ENCODE measurements at regions not wholly inside any gene's neighbourhood (a gene's known extent, or its start where the extent isn't known, plus 50 kb on each side); places are given as distances from the start of the nearest gene placed in this dataset.

DNA sequence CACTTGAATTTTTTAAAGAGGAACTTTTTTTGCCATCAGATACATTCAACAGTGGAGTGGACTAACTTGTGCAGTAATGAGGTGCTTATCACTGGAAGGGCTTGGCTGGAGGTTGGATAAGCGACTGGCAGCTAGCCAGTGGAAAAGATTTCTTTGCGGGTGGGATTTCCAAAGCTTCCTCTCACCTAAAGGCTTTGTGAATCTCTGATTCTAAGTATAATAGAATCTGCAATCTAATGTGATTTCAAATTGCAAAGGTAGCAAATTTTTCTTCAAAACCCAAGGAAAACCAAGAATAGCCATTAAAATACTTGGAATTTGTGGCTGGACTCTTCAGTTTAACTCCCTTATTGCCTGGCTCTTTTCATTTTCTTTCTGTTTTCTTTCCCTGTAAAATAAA lies 460.4 kb upstream of the MARCKS start:
- no peak for DNase-seq

- DNase-seq = no peak
These were observed 459.9 kb upstream of the MARCKS start for GRCh38 chr6:113397236-113397635.

DNA sequence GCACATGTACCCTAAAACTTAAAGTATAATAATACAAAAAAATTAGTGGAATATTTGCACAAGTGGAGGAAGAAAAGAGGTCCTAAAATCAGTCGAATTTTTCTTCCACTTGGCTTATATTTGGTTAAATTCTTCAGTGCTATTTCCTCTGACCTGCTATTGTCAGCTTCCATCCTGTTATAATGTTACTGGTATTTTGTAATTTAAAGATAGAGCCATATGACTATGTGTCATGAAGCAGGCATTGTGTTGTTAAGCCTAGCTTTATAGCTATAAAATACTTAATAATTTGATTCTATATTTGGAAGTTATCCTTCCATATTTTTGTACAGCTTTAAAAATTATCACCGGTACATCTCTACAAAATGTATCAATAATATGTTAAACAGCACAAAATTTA lies 455.9 kb upstream of the MARCKS start:
- no peak for DNase-seq

- no peak for DNase-seq
These were observed 454.6 kb upstream of the MARCKS start for GRCh38 chr6:113402544-113402943.

DNA sequence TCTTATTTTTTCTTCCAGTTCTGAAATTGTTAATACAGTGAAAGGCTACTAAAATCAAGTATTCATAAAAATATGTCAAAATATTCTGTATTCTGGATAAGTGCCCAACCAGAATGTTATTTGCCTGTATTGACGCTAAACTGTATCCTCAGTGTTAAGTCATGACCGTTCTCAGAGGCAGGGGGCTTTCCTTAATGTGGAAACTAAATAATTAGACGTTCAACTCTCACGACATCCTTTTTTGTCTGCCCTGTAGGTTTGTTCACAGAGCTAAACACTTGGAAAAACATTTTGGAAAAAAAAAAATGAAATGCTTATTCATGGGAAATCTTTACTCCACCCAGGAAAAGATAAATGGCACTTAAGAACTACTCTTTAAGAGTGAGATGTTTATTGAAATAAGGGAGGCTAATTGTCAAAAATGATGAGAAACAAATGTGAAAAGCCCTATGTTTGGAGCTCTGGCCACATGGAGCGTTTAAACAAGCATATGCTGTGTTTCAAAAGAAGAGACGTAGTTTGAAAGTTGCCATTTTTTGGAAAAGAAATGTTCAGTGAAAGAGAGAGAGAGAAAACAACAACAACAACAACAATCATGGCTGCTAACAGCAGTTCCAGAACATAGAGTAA lies 453.1 kb upstream of the MARCKS start:
- DNase-seq = no peak

- no peak for DNase-seq
These were observed 451.7 kb upstream of the MARCKS start for GRCh38 chr6:113405326-113406047.

GRCh38 chr6:113406048-113406695 lies 451.0 kb upstream of the MARCKS start:
- DNase-seq = no peak

GRCh38 chr6:113411011-113411410 lies 446.1 kb upstream of the MARCKS start:
- no peak for DNase-seq

DNA sequence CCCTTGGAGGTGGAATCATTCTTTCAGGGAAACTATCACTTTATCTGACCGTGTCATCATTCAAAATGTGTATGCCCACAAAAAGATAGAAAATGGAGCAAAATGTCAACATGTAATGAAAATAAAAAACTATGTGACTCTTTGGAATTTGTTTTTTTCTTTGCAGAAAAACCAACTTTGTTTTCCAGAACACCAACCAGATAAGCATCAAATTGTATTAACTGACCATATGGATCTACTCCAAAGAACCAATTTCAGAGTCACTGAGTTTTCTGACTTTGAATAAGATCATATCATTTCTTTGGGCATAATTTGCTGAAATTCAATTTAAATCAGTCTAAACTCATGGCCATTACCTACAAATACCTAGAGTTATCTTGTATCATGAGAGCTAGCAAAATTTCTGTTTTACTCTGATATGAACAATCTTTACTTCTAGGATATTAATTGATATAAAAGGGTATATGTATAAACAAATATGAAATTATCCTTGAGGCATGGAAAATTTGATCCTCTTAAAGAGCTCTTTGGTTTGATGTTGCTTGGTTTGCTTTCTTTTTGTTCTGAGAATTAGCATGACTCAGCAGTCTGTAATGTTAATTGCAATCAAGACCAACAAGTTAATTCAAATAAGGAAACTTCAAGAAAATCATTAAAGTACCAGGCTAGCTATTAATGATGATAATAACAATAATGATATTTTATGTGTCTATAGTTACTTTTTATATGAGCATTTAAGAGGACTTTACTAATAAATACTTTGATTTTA lies 444.4 kb upstream of the MARCKS start:
- no peak for DNase-seq

DNA sequence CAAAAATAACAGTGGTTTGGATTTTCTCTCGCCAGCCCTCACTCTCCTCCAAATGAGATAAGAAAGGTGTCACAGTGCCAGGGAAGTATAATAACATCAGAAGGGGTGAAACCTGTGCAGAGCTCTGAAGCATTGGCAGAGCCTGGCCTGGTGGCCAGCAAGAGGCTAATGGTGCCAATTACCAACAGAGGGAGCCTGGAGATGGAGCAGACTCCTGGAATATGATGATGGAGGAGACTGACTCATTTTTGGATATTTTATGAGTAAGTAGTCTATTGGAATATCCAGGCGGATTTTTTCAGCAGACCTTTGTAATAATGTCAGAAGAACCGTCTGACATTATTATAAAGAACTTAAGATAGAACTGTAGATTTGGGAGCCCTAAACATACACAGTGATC lies 442.6 kb upstream of the MARCKS start:
- DNase-seq = no peak

GRCh38 chr6:113416170-113416569 lies 441.0 kb upstream of the MARCKS start:
- DNase-seq = no peak

DNA sequence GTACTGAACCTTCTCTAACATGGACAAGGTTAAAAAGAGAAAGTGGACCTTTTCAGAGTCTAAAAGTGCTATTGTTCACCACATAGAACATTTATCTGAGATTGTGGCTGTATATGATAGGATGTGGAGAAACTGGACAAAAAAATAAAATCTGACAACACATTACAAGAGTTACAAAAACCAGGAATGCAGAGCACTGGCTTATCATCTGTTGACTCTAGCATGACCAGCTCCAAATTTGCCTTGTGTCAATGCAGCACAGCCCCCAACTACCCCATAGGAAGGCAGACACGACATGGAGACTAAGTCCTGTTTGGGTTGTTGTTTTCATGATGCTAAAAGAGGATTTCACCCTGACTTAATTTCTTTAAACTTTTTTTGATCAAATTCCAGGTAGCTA lies 436.9 kb upstream of the MARCKS start:
- no peak for DNase-seq

GRCh38 chr6:113421997-113422396 lies 435.1 kb upstream of the MARCKS start:
- no peak for DNase-seq

- DNase-seq = no peak
These were observed 433.2 kb upstream of the MARCKS start for GRCh38 chr6:113423956-113424355.

DNA sequence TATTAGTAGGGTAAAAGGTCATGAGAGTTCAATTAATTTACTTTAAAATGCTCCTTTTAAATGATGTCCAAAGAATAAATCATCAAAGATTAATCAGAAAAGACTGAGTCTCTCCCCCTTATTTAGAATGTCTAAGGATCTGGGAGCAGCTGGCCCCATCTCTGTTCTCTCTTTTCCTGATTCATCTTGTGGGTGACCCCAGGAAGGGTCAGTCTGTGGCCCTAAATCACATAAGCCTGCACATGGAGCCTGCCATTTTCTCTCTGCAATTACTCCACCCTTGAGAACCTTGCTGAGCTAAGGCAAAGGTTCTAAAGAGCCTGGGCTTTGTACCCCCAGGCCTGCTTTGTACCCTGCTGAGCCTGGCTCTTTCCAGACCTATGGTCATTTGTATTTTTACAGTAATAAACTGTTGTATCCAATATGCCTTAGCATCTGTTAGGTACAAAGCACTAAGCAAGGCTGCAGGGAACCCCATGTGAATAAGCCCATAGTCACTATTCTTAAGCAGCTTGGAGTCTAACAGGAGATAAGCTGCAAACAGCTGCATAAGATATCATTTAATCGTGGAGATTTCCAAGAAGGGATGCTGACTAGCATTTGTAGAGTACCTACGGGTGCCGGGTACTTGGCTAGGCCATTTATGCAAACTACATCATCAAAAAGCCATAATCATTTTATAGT lies 431.0 kb upstream of the MARCKS start:
- no peak for DNase-seq

DNA sequence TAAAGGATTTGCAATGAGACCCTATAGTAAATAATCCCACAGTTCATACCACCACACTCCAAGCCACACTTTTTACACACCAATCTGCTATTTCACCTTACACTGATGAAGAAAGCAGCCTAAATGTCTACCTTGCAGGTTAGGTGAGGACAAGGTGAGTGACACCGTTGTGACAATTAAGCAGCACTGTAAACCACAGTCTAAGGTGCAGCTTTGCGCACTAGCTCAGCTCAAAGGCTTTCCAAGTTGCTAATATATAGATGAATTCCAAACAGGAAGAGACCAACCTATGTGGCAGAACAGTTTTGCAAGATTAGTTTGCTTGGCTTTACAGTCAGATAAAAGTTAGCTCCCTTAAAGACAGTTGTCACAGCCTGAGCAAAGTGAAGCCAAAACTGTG lies 429.5 kb upstream of the MARCKS start:
- no peak for DNase-seq

DNA sequence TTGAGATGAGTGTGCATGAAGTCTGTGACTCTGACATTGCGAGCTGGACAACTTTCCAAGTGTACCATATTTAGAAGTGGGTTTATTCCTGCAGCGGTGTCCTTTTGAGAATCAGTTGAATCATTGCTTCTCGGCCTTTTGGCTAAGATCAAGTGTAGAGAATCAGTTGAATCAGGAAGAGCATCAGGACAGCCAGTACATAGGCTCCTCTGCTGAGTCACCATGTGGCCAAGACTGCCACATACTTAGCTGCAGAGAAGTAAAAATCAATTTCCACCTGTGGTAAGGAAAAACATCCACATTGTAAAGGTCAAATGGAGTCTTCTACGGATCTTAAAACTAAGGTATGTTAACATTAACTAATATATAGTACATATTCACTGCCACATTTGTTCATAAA lies 428.4 kb upstream of the MARCKS start:
- DNase-seq = no peak

DNA sequence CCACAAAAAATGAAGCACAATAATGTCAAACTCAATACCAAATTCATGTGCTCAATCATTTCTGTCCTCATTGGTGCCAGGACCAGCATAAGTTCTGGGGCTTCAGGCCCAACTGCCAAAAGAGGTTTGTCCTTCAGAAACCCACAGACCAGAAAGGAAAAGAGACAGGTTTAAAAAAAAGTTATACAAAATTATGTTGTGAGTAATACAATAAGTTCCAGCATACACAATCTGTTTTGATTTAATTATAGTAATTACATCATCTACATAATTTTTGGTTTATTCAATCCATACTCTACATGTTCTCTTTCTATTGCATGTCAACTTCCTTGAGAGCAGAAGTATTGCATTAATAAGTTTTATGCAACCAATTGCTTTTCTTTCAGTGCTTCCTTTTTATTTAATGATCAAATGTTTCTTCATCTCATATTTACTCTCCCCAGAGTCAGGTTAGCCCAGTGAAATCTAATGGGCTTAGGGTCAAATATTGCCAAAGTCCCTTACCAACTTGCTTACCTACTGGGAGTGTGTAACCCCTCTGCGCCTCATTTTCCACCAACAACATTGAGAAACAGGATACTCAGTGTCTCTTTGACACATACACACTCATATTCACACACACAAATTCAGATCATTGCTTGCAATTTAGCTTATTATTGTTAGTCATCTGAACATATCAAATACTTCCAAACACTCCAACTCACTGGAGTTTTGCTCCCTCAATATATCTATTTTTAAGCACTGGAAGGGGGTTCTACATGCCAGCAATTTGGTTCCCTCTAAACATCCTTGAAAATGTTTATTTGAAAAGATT lies 424.4 kb upstream of the MARCKS start:
- no peak for DNase-seq

DNA sequence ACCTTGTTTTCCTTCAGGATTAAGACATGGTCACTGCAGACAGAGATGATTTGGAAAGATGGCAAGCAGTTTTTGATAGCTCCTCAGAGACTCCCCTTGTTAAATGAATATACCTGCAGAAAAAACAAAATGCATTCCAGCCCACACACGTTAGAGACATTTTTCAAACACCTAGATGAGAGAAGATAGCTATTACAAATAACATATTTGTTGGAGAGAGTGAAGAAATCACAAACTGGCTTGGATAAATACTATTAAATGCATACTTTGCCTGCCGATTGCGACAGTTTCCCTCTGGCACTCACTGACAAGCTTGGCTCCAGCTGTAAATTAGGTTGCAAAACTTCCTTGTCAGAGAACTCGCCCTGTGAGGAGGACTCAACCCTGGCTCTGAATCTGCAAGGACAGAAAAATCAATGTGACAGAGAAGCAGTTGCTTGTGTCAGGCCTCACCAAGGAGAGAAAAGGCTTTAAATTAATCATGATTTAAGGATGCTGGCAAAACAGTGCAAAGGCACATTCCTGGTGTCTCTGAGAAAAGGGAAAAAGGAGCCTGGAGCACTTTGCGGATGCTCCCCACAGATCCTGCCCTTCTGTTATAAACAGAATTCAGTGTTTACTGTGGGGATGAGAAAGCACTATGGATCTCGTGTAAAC lies 423.7 kb upstream of the MARCKS start:
- no peak for DNase-seq

- no peak for DNase-seq
These were observed 422.5 kb upstream of the MARCKS start for GRCh38 chr6:113434641-113435040.

GRCh38 chr6:113437566-113437965 lies 419.6 kb upstream of the MARCKS start:
- no peak for DNase-seq

DNA sequence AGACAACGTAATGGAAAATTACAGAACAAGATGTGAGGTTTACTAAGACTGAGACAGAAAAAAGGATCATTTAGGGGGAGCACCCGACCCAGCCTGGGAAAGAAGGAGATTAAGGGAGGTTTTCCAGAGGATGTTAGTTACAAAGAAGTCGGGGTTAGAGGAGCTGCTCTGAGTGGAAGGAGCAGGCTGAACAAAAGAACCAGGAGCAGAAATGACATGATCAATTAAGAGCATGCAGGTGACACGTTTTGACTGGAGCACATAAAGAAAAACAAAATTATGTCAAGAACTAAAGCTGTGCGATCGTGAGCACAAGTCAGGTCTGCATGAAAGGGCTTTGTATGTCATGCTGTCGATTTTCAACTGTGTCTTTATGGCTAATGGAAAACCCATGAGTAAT lies 417.3 kb upstream of the MARCKS start:
- no peak for DNase-seq

All from activated naive CD4-positive, alpha-beta T cell treated with Interleukin-2 at 50 U/mL for 16 hours (primary cell).